ENCODE measurements at regions not wholly inside any gene's neighbourhood (a gene's known extent, or its start where the extent isn't known, plus 50 kb on each side); places are given as distances from the start of the nearest gene placed in this dataset.

DNA sequence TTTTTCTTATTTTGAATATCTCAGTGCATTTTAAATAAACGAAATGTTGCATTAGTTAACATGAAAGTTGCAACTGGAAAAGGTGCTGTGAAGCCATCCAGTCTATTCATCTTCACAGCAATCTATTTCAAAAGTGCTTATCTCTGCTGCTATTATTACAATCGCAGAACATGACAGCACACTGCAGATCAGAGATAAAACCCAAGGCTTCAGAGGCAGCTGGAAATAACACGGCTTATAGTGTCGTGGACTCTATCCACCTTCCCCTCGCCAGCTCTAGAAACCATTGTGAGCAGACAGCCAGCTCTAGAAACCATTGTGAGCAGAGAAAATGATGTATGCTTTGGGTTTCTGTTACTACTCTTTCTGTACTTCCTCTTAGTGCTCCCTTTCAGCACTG lies 1140.8 kb upstream of the CELF4 start:
- no peak overlapping the region for H3K4me3 ChIP-seq (ENCODE audit: low read depth, low read length)
- no peak for TF ChIP-seq CTCF (conservative IDR thresholded peaks at IDR 0.05; ENCODE audit: low read depth, low read length)

DNA sequence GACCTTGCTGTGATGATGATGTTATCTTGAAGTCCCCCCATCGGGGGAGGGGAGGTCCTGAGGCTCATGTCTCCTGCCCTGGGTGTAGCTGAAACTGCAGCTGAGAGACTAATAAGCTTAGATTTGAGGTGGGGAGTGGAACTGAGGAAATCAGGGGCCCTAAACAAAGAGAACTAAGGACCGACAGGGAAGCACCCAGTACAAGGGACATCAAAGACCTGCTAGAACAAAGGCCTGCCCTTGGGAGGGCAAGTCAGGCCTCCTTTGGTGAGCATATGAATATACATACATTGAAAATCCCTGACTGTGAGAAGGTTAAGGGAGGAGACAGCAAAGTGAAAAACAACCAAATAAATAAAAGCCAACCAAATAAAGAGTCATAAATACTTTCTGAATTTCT lies 1132.5 kb upstream of the CELF4 start:
- DNase-seq (ENCODE audit: low read depth) = no peak
- TF ChIP-seq CTCF (conservative IDR thresholded peaks at IDR 0.05; ENCODE audit: low read depth, low read length) = no peak
- no peak overlapping the region for H3K4me3 ChIP-seq (ENCODE audit: low read depth, low read length)

More for the DNA sequence above, 1140.8 kb upstream of the CELF4 start:
- no peak for DNase-seq (ENCODE audit: low read depth)

DNA sequence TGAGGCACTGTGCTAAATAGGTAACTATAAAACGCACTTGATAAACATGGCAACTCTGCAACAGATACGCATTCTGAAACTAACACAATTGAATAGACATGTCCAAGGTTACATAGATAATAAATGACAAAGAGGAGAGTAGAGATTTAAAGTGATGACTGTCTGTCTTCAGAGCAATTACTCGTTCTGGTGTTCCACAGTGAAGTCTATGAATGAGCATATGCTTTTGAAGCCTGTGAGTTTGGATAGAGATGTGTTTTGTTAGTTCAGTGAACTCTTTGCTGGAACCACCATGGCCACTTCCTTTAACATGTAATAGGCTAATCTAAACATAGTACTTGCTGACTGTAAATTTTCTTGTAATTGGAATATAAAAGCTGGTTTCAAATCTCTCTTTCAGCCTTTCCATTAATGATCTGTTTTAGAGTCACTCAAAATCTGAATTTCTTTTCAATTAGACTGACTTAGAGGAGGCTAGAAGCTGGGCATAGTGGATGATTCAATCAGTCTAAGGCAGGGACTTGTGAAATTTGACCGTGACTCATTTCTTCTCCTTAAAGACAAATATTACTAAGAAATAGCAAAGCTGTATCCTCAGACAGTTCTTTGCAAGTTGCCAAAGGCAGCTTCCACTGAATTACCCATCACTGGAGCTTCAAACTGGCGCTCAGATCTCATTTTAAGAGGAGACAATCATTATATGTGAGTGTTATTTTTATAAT lies 1130.1 kb upstream of the CELF4 start:
- H3K4me3 ChIP-seq (ENCODE audit: low read depth, low read length) = no peak overlapping the region
- peak; percentile 8 for DNase-seq (ENCODE audit: low read depth)

DNA sequence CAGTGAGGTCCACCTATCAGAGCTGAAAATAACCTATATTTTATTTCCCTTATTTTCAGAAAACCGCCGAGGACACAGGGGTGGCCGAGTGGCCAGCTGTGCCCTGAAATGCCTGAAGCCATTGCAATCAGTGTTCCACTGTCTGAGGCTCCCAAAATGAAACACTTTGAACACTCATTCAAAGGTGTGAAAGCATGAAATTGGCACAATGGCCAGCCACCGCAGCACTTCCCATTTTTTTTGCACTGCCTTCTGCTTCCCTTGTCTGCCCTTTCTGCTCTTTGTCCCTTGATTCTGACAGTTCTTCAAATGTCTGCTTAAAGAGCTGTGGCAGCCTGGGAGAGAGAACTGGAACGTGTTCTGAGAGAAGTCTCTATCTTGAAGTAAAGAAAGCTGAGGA lies 1127.5 kb upstream of the CELF4 start:
- H3K4me3 ChIP-seq (ENCODE audit: low read depth, low read length) = no peak overlapping the region
- DNase-seq (ENCODE audit: low read depth) = no peak
- TF ChIP-seq CTCF (conservative IDR thresholded peaks at IDR 0.05; ENCODE audit: low read depth, low read length) = no peak

More for the DNA sequence above, 1130.1 kb upstream of the CELF4 start:
- TF ChIP-seq CTCF (conservative IDR thresholded peaks at IDR 0.05; ENCODE audit: low read depth, low read length) = no peak

DNA sequence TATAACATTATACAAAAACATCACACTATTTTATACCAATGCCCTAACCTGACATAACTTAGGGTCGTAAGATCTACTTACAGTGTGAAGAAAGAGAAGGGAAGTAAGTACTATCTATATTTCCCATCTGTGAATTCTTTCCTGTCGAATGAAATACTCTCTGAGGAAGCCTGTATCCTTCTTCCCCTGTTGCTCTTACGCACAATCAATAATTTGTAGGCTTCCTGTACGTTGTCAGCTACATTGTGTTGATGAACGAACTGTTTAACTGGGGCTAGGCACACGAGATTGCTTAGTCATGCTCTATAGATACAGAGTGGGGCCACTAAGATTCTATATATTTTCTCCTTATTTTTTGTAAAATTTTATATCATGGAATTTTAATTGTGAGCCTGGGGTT lies 1125.0 kb upstream of the CELF4 start:
- no peak for TF ChIP-seq CTCF (conservative IDR thresholded peaks at IDR 0.05; ENCODE audit: low read depth, low read length)
- DNase-seq (ENCODE audit: low read depth) = no peak

GRCh38 chr18:38688416-38688815 lies 1122.8 kb upstream of the CELF4 start:
- DNase-seq (ENCODE audit: low read depth) = no peak
- no peak overlapping the region for H3K4me3 ChIP-seq (ENCODE audit: low read depth, low read length)
- TF ChIP-seq CTCF (conservative IDR thresholded peaks at IDR 0.05; ENCODE audit: low read depth, low read length) = no peak

More for the DNA sequence above, 1125.0 kb upstream of the CELF4 start:
- H3K4me3 ChIP-seq (ENCODE audit: low read depth, low read length) = no peak overlapping the region

DNA sequence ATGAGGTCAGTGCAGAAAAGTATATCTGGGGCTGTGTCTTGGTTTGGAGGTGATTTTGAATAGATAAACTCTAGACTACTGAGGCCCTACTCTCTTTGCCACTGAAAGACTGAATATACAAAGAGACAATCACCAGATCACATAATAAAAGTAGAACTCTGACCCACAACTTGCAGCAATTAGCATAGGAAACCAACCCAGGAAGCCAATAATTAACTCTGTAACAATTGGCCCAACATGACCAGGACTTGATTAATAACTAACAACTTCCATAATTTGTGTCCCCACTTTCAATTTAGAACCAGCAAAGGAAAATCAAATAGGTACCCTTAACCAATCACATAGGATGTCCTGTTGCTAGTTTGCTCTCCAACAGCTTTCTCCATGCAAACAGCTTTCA lies 1104.9 kb upstream of the CELF4 start:
- no peak for TF ChIP-seq CTCF (conservative IDR thresholded peaks at IDR 0.05; ENCODE audit: low read depth, low read length)
- DNase-seq (ENCODE audit: low read depth) = no peak
- H3K4me3 ChIP-seq (ENCODE audit: low read depth, low read length) = no peak overlapping the region
